Neural cell (in vitro differentiated cells): ENCODE measurements at regions not wholly inside any gene's neighbourhood (a gene's known extent, or its start where the extent isn't known, plus 50 kb on each side); places are given as distances from the start of the nearest gene placed in this dataset.

Experiments
- H2AFZ ChIP-seq: fragments of 200-600, 300-800 bp; sonication (generic), shearing (Covaris generic); 2 replicates; pipeline ENCODE4 v1.6.0; 2014; ENCODE audit warnings: low read depth, mild to moderate bottlenecking, antibody characterized with exemption, low read length, moderate library complexity
- H3F3A ChIP-seq: fragments of 200-600 bp; shearing (Covaris generic); 2 replicates; pipeline ENCODE4 v1.6.1; 2016; ENCODE audit warnings: mild to moderate bottlenecking, moderate library complexity, mixed read lengths, antibody characterized with exemption, low read length; ENCODE audit not compliant: insufficient read depth, poor library complexity, severe bottlenecking
- H3K27ac ChIP-seq: fragments of 200-600, 300-800 bp; sonication (generic), shearing (Covaris generic); 2 replicates; pipeline ENCODE4 v1.5.1; 2014; ENCODE audit warnings: mild to moderate bottlenecking, low read length, moderate library complexity
- H3K27me3 ChIP-seq: fragments of 300-800, 200-600 bp; sonication (generic), shearing (Covaris generic); 2 replicates; pipeline ENCODE4 v1.6.0; 2014; ENCODE audit warnings: mild to moderate bottlenecking, low read depth, low read length, moderate library complexity; ENCODE audit not compliant: insufficient read depth
- H3K36me3 ChIP-seq: fragments of 300-800, 200-600 bp; sonication (generic), shearing (Covaris generic); 2 replicates; pipeline ENCODE4 v1.5.1; 2014; ENCODE audit warnings: mild to moderate bottlenecking, antibody characterized with exemption, low read length, moderate library complexity; ENCODE audit not compliant: insufficient read depth
- H3K4me2 ChIP-seq: fragments of 300-800, 200-600 bp; sonication (generic), shearing (Covaris generic); 2 replicates; pipeline ENCODE4 v1.6.0; 2014; ENCODE audit warnings: mild to moderate bottlenecking, low read length
- H3K4me3 ChIP-seq: fragments of 300-800, 200-600 bp; sonication (generic), shearing (Covaris generic); 2 replicates; pipeline ENCODE4 v1.5.1; 2014; ENCODE audit warnings: mild to moderate bottlenecking, low read length, moderate library complexity
- H3K79me2 ChIP-seq: fragments of 200-600 bp; shearing (Covaris generic); replicated peaks from 2 replicates; pipeline ENCODE4 v1.6.0; 2014; ENCODE audit warnings: mild to moderate bottlenecking, low read length, moderate library complexity; ENCODE audit not compliant: insufficient read depth
- H3K9ac ChIP-seq: fragments of 300-800, 200-600 bp; sonication (generic), shearing (Covaris generic); 2 replicates; pipeline ENCODE4 v1.6.1; 2016; ENCODE audit warnings: mild to moderate bottlenecking, low read length, mixed read lengths
- H3K9me2 ChIP-seq: fragments of 200-600 bp; shearing (Covaris generic); 2 replicates; pipeline ENCODE4 v1.6.1; 2016; ENCODE audit warnings: mild to moderate bottlenecking, low read length, mixed read lengths; ENCODE audit not compliant: insufficient read depth
- H3K9me3 ChIP-seq: fragments of 200-600, 300-800 bp; sonication (generic), shearing (Covaris generic); 2 replicates; pipeline ENCODE4 v1.6.1; 2016; ENCODE audit warnings: mild to moderate bottlenecking, mixed run types, low read length, moderate library complexity, mixed read lengths
- H4K20me1 ChIP-seq: fragments of 200-600 bp; shearing (Covaris generic); 2 replicates; pipeline ENCODE4 v1.6.1; 2016; ENCODE audit warnings: mild to moderate bottlenecking, mixed run types; ENCODE audit not compliant: insufficient read depth
- EP300 ChIP-seq: fragments of 450-650 bp; conservative IDR thresholded peaks from 2 replicates; pipeline ENCODE4 v1.6.1; 2014; ENCODE audit warnings: antibody characterized with exemption, mild to moderate bottlenecking, moderate library complexity; ENCODE audit not compliant: poor library complexity, severe bottlenecking
- EZH2 ChIP-seq: fragments of 200-600, 300-800 bp; shearing (Covaris generic), sonication (generic); IDR thresholded peaks from 2 replicates; pipeline ENCODE4 v1.6.1; 2014; ENCODE audit warnings: antibody characterized with exemption, low read length, borderline replicate concordance, mild to moderate bottlenecking; ENCODE audit not compliant: insufficient read depth, poor library complexity, severe bottlenecking
- MXI1 ChIP-seq: fragments of 450-650 bp; conservative IDR thresholded peaks from 2 replicates; pipeline ENCODE4 v1.6.1; 2014; ENCODE audit warnings: antibody characterized with exemption, mild to moderate bottlenecking; ENCODE audit not compliant: poor library complexity, severe bottlenecking
- POLR2AphosphoS5 ChIP-seq: IDR thresholded peaks from 2 replicates; pipeline ENCODE4 v1.6.1; 2012
- RAD21 ChIP-seq: fragments of 450-650 bp; conservative IDR thresholded peaks from 2 replicates; pipeline ENCODE4 v1.6.1; 2014; ENCODE audit warnings: antibody characterized with exemption, mild to moderate bottlenecking, moderate library complexity
- REST ChIP-seq: IDR thresholded peaks from 2 replicates; pipeline ENCODE4 v1.6.1; 2012; ENCODE audit warnings: borderline replicate concordance
- SMC3 ChIP-seq: fragments of 450-650 bp; conservative IDR thresholded peaks from 2 replicates; pipeline ENCODE4 v1.6.1; 2014; ENCODE audit warnings: antibody characterized with exemption, mild to moderate bottlenecking, moderate library complexity; ENCODE audit not compliant: poor library complexity
- TAF1 ChIP-seq: IDR thresholded peaks from 2 replicates; pipeline ENCODE4 v1.6.1; 2012; ENCODE audit warnings: low read depth
- TF ChIP-seq, protein P1 (sequence below): fragments of 450-650 bp; IDR thresholded peaks from 2 replicates; pipeline ENCODE4 v1.5.1; 2014; ENCODE audit warnings: antibody characterized with exemption, mild to moderate bottlenecking, moderate library complexity; ENCODE audit not compliant: poor library complexity, severe bottlenecking

DNA sequence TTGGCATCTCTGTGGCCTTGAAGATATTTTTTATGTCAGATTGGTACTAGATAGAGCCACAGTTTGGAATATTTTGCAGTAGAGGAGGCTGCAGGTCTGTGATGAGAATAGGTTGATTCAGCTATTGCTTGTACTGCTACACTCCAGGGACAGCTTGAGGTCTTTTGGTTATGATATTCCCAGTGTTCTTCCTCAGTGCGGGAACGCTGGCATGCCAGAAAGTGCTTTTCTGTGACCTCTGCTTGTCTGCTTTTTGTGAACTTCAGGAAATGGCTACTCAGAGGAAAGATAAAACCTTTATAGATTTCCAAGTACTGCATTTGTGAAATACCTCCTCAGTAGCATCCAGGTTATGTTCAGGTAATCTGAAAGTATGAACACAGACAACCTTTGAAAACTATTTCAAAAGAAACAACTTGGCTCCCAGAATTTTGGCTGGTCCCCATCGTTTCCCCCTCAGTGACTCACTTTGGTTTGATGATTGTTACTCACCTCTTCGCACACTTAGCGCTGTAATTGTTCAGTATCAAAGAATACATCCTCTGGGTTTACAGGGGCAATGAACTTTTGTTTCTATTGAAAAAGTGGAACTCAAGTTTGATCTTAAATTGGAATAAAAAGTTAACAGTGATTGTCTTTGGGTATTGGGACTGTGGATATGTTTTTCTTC is 191.4 kb downstream of the HIPK3 start:
- no peak for TF ChIP-seq POLR2AphosphoS5
- TF ChIP-seq MXI1 = no peak
- no peak for TF ChIP-seq RAD21
- TF ChIP-seq TAF1 = no peak
- TF ChIP-seq, protein P1, sequence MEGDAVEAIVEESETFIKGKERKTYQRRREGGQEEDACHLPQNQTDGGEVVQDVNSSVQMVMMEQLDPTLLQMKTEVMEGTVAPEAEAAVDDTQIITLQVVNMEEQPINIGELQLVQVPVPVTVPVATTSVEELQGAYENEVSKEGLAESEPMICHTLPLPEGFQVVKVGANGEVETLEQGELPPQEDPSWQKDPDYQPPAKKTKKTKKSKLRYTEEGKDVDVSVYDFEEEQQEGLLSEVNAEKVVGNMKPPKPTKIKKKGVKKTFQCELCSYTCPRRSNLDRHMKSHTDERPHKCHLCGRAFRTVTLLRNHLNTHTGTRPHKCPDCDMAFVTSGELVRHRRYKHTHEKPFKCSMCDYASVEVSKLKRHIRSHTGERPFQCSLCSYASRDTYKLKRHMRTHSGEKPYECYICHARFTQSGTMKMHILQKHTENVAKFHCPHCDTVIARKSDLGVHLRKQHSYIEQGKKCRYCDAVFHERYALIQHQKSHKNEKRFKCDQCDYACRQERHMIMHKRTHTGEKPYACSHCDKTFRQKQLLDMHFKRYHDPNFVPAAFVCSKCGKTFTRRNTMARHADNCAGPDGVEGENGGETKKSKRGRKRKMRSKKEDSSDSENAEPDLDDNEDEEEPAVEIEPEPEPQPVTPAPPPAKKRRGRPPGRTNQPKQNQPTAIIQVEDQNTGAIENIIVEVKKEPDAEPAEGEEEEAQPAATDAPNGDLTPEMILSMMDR = no peak
- no peak for TF ChIP-seq SMC3
- Histone ChIP-seq H3K9me2 (no peaks in the 10 kb centered on the region), H3K27me3 (no peaks in the 10 kb centered on the region), H3K9ac (no peak overlapping the region), H4K20me1 (no peaks in the 10 kb centered on the region), H3K36me3 (no peaks in the 10 kb centered on the region), H2AFZ (no peak overlapping the region), H3K79me2 (peaks cover 5% of the 10 kb centered on the region), H3K4me3 (no peak overlapping the region), H3K9me3 (no peaks in the 10 kb centered on the region), H3F3A (no peaks in the 10 kb centered on the region), H3K4me2 (no peak overlapping the region), H3K27ac (no peak overlapping the region)

GRCh38 chr11:33445761-33446161 is 188.6 kb downstream of the HIPK3 start:
- no peak overlapping the region for H2AFZ ChIP-seq
- no peak overlapping the region for H3K9ac ChIP-seq
- H3K36me3 ChIP-seq = no peaks in the 10 kb centered on the region
- H3K4me2 ChIP-seq = no peak overlapping the region
- no peaks in the 10 kb centered on the region for H3K9me3 ChIP-seq
- H3K27me3 ChIP-seq = no peaks in the 10 kb centered on the region
- TF ChIP-seq POLR2AphosphoS5 = no peak
- TF ChIP-seq MXI1 = no peak
- TF ChIP-seq REST = no peak
- TF ChIP-seq EP300 = no peak
- TF ChIP-seq, protein P1 = no peak
- TF ChIP-seq EZH2 = no peak
- TF ChIP-seq RAD21 = no peak
- no peak for TF ChIP-seq TAF1
- no peak for TF ChIP-seq SMC3
- no peak overlapping the region for H3K4me3 ChIP-seq
- peaks cover 2% of the 10 kb centered on the region for H4K20me1 ChIP-seq
- H3K79me2 ChIP-seq = peaks cover 5% of the 10 kb centered on the region
- no peaks in the 10 kb centered on the region for H3K9me2 ChIP-seq
- H3F3A ChIP-seq = no peaks in the 10 kb centered on the region
- H3K27ac ChIP-seq = no peak overlapping the region
